GM18867 (cell line): ENCODE measurements at regions not wholly inside any gene's neighbourhood (a gene's known extent, or its start where the extent isn't known, plus 50 kb on each side); places are given as distances from the start of the nearest gene placed in this dataset.

Experiments
- ATAC-seq: cut with Tn5 transposase; IDR thresholded peaks from one replicate; pipeline ENCODE4 v1.9.1; 2021; ENCODE audit warnings: mild to moderate bottlenecking, moderate library complexity; ENCODE audit not compliant: unreplicated experiment

- no peak for ATAC-seq
These were observed 520.0 kb upstream of the CLINT1 start for GRCh38 chr5:158378931-158379330.

GRCh38 chr5:158376679-158377078 lies 517.7 kb upstream of the CLINT1 start:
- no peak for ATAC-seq

- ATAC-seq = no peak
These were observed 516.6 kb upstream of the CLINT1 start for GRCh38 chr5:158375531-158375930.

- ATAC-seq = no peak
These were observed 514.9 kb upstream of the CLINT1 start for GRCh38 chr5:158373608-158374395.

- ATAC-seq = no peak
These were observed 510.3 kb upstream of the CLINT1 start for GRCh38 chr5:158369241-158369640.

- ATAC-seq = no peak
These were observed 509.7 kb upstream of the CLINT1 start for GRCh38 chr5:158368686-158369085.

- no peak for ATAC-seq
These were observed 505.4 kb upstream of the CLINT1 start for GRCh38 chr5:158364367-158364766.

- no peak for ATAC-seq
These were observed 496.0 kb upstream of the CLINT1 start for GRCh38 chr5:158354958-158355357.

- ATAC-seq = no peak
These were observed 492.7 kb upstream of the CLINT1 start for GRCh38 chr5:158351485-158352125.

GRCh38 chr5:158349987-158350386 lies 491.0 kb upstream of the CLINT1 start:
- ATAC-seq = no peak

- no peak for ATAC-seq
These were observed 485.4 kb upstream of the CLINT1 start for GRCh38 chr5:158344376-158344775.

GRCh38 chr5:158340608-158341007 lies 481.7 kb upstream of the CLINT1 start:
- ATAC-seq = no peak

- ATAC-seq = no peak
These were observed 467.3 kb upstream of the CLINT1 start for GRCh38 chr5:158326256-158326655.

- ATAC-seq = no peak
These were observed 465.3 kb upstream of the CLINT1 start for GRCh38 chr5:158324236-158324635.

GRCh38 chr5:158322620-158323019 lies 463.7 kb upstream of the CLINT1 start:
- ATAC-seq = no peak

- no peak for ATAC-seq
These were observed 462.0 kb upstream of the CLINT1 start for GRCh38 chr5:158320934-158321333.

GRCh38 chr5:158320178-158320674 lies 461.3 kb upstream of the CLINT1 start:
- no peak for ATAC-seq

GRCh38 chr5:158317507-158317906 lies 458.6 kb upstream of the CLINT1 start:
- ATAC-seq = no peak

- no peak for ATAC-seq
These were observed 455.0 kb upstream of the CLINT1 start for GRCh38 chr5:158313733-158314464.

- ATAC-seq = no peak
These were observed 454.2 kb upstream of the CLINT1 start for GRCh38 chr5:158313027-158313732.
